ENCODE measurements at regions not wholly inside any gene's neighbourhood (a gene's known extent, or its start where the extent isn't known, plus 50 kb on each side); places are given as distances from the start of the nearest gene placed in this dataset.
"Not testable (repeated sequence)": the region's sequence is repeated elsewhere in the genome, so short reads cannot be mapped to it uniquely, and the experiment has no call there.

DNA sequence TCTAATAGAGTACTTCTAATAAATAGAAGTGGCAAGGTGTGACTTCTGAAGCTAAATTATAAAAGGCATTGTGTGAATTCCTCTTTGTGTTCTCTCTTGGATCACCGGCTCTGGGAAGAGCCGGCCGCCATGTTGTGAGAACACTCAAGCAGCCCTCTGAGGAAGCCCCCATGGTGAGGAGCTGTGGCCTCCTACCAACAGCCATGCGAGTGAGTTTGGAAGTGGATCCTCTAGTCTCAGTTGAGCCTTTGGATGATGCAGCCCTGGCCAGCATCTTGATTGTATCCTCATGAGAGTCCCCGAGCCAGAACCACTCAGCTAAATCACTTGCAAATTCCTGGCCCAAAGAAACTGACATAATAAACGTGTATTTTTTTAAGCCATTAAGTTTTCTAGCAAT, 94.5 kb upstream of the CARD11 start:
- DNase-seq (ENCODE audit: low spot score) = no peak

DNA sequence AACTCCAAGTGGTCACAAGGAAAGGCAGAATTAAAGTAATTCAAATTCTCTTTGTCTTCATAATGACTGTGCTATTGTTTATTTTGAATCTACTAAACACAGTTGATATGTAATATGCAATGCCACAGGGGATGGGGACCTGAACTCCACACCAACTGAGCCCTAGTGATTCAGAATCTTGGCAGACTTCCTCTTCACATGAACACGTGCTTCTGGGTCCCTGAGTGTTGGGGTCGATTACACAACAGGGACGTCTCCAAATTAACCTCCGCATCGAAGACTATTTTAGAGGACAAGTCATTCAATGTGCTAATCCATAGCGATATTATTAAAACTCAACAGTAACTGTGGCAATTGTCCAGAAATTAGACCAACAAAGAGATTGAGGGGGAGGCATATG, 95.3 kb upstream of the CARD11 start:
- no peak for DNase-seq (ENCODE audit: low spot score)

DNA sequence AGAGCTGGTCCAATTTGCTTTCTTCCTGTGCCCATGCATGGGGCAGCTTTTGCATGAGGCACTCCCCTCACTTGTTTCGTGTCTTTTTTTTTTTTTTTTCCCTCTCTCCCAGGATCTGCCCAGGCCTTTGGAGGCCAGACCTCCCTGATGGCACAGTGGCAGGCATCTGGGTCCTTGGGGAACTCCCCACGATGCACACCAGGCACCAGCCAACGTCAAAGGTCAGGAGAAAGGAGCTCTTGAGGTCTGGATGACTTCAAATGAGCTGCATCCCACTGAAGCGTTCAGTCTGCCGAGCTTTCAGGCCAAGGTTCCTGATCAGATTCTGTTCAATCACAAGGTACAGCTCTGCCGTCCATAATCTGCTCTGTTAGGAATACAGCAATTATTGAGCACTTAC, 97.2 kb upstream of the CARD11 start:
- DNase-seq (ENCODE audit: low spot score) = no peak

DNA sequence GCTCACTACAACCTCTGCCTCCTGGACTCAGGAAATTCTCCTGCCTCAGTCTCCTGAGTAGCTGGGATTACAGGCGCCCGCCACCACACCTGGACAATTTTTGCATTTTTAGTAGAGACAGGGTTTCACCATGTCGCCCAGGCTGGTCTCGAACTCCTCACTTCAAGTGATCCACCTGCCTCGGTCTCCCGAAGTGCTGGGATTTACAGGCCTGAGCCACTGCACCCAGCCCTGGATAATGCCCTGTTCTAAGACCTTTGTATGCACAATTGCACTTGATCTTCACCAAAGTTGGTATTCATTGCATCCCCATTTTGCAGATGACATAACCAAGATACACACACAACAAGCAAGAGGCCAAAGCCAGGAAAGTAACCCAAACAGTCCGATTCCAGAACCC, 97.7 kb upstream of the CARD11 start:
- DNase-seq (ENCODE audit: low spot score) = no peak

DNA sequence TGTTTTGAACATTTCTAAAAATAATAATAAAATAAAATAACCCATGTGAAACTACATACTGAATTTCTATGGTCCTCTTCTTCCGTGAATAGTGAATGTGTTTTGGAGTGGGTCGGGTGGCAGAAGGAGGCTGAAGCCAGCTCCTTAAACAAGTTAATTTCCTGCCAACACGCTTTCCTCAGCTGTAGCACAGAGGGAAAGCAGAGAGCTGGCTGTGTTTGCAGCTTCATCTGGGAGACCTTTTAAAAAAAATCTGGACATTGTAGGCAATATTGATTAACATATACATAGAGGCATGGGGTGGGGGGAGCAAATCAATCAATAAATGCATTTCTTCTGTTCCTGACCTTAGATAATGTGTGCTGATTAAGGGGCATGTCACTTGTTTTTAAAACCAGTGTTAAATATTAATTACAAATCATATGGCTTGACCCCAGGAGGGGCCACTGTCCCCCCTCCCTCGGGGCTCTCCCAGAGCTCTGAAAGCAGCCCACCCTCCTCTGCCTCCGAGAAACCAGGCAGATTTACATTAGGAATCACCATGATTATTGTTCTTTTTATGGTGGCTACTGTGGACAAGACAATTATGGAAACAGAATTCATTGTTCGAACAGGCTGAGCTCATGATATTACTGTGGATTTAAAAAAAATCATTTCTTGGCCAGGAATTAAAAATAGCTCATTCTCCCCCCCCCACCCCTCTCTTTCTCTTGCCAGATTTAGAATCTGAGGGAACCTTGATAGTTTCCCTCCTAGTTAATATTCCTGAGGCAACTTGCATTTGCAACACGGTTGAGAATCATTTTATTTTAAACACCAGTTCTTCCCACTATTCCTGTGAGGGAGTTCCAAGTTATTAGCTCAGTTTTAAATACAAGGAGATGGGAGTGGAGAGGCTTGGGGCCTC, 100.5 kb upstream of the CARD11 start:
- no peak for DNase-seq (ENCODE audit: low spot score)

DNA sequence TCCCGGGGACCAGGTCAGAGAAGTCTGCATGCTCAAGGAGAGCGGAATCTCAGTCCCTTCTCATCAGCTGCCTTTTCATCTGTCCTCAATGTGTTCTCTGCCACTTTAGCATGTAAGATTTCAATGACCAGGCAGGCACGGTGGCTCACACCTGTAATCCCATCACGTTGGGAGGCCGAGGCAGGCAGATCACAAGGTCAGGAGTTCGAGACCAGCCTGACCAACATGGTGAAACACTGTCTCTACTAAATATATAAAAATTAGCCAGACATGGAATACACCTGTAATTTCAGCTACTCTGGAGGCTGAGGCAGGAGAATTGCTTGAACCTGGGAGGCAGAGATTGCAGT, 101.1 kb upstream of the CARD11 start:
- not testable (repeated sequence) for DNase-seq (ENCODE audit: low spot score)

DNA sequence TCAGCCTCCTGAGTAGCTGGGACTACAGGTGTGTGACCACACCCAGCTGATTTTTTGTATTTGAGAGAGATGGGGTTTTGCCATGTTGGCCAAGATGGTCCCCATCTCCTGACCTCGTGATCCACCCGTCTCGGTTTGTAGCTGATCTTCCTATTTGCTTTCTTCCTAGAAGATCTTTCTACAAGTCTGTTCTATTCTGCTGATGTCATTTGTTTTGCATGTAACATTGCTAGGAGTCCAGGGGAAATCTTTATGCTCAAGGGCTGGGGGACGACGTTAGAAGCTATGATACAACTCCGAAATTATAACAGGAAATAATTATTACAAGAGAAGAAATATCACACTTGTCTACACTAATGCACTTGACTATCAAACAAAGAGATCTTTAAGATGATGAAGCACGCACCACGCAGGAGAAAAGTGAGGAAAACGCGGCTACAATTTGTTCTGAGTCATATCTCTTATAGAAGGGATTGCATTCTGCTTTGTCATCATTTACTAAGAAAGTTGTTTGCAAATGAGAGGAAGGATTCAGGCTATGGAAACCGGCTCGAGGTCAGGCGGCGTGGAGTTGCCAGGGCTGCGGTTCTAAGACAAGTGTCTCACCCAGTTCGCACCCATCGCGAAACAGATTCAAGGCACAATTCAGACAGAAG, 103.0 kb upstream of the CARD11 start:
- DNase-seq (ENCODE audit: low spot score) = no peak

DNA sequence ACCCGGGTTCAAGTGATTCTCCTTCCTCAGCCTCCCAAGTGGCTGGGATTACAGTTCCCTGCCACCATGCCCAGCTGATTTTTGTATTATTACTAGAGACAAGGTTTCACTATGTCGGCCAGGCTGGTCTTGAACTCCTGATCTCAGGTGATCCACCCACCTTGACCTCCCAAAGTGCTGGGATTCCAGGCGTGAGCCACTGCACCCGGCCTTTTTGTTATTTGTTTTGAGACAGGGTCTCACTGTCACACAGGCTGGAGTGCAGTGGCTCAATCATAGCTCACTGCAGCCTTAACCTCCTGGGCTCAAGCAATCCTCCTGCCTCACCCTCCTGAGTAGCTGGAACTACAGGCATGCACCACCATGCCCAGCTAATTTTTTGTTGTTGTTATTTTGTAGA, 104.8 kb upstream of the CARD11 start:
- DNase-seq (ENCODE audit: low spot score) = not testable (repeated sequence)

DNA sequence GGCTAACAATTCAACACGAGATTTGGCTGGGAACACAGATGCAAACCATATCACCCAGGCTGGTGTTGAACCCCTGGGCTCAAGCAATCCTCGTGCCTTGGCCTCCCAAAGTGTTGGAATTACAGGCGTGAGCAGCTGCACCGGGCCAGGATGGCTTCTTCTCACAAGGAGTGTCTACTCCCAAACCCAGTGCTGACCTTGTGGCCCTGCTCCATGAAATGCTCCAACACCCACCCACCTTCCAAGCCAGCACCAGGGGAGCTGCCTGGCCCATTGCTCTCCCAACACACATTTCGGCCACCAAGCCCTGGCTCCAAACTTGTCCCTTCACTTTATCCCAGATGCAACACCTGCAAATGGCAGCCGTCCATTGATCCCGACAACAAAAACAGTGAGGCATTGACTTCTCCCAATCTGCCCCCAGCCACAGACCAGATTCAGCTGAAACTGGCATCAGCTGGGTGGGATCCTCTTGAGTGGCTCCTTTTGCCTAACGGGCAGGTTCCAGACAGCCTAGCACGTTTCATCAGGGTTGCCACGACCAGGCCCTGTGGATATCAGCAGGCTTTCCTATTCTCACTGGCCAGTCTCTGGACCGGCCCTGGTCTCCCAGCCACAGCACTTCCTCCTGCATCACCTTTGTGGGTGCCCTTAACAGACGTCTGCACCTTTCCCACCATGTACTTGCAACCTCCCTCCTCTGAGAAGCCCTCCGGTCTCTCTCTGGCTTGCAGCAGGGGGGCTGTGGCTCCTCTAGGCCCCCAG, 105.7 kb upstream of the CARD11 start:
- no peak for DNase-seq (ENCODE audit: low spot score)

DNA sequence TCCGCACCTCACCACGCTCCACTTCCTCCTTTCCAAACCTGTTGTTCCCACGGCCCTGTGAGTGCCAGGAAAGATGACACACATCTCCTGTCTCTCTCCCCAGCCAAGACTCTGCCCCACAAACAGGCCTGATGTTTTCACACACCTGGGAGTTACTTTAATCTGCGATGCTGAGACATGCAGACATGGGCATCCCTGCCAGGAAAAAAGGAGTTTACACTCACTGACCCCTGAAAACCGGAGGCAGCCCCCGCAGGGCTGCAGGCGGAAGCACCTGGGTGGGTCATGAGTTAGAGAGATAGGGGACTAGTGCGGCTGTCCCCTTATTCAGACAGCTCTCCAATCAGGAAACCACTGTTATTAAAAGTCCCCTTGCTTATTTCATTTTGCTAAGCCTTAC, 106.4 kb upstream of the CARD11 start:
- no peak for DNase-seq (ENCODE audit: low spot score)

DNA sequence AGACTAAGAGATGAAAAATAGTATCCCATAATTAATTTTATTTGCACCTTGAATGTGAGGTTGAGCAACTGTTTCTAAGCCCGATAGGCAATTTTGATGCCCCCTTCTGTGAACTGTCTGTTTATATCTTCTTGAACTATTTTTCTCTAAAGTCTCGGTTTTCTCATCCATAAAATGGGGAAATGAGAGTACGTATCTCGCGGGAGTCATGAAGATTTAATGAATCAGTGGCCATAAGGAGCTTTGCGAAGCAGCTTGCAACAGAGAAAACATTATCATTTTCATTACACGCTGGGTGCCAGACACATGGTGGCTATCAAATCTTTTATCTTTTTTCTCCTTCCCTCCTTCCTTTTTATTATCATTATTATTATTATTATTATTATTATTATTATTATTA, 108.1 kb upstream of the CARD11 start:
- DNase-seq (ENCODE audit: low spot score) = no peak

DNA sequence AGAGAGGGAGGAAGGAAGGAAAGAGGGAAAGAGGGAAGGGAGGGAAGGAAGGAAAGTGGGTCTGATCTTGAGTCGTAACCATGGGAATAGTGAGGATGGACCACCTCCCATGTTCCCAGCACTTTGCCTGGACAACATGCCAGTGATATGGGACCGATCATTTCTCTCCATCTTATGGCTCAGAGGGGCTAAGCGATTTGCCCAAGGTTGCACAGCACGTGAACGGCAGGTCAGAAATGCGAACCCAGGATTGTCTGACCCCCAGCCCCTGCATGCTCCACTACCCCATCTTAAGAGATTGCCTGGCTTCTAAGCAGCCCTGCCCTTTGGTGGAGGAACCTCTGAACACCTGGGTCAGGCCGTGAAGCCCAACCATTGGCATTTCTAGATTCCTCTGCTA, 109.0 kb upstream of the CARD11 start:
- DNase-seq (ENCODE audit: low spot score) = no peak

DNA sequence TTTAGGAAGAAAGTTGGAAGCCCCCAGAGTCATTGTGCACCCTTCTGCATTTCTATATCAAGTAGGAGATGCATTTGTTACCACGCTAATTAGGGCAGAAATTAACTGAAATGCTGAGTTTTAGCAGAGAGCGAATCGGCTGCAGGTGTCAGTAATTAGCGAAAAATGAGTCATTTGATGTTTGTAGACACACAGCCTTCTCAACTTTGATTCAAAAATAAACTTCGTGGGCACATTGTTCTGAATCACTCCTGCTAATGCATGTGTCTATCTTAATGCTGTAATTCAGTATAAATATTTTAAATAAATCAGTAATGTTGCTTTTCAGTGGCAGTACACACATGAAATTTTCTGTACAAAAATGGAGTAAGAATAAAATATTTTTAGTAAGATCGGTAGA, 109.5 kb upstream of the CARD11 start:
- DNase-seq (ENCODE audit: low spot score) = no peak

DNA sequence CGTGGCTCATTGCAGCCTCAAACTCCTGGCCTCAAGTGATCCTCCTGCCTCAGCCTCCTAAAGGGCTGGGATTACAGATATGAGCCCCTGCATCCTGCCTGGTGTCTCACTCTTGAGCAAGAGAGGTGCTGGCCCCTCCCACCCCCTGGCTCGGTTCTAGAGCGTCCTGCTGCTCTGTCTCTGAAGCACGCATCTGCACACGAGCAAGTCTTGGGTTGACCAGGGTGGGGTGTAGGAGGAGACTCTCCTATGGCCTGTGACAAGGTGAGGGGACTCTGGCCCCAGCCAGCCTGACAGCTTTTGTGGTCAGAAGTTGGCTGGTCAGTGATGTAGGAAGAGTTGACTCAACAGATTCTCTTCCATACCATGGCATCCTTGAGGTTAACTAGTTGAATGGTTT, 110.7 kb upstream of the CARD11 start:
- no peak for DNase-seq (ENCODE audit: low spot score)

DNA sequence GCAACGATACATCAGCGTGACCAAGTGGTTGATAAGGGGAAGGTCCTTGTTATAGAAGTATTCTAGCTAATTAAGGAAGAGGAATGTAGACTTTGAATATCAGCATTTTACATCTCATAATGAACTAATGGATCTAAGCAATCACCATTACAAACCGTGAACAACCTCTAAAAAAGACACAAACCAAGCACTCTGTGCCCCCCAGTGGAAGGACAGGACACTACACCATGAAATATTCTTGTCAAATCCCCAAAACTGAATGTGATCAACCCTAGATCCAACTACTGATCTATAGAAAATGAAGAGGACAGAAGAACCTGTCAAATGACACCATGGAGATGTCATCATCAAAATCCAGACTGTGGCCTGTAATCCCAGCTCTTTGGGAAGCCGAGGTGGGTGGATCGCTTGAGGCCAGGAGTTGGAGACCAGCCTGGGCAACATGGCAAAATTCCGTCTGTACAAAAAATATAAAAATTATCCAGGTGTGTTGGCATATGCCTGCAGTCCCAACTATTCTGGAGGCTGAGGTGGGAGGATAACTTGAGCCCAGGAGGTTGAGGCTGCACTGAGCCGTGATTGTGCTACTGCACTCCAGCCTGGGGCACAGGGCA, 111.3 kb upstream of the CARD11 start:
- DNase-seq (ENCODE audit: low spot score) = no peak

DNA sequence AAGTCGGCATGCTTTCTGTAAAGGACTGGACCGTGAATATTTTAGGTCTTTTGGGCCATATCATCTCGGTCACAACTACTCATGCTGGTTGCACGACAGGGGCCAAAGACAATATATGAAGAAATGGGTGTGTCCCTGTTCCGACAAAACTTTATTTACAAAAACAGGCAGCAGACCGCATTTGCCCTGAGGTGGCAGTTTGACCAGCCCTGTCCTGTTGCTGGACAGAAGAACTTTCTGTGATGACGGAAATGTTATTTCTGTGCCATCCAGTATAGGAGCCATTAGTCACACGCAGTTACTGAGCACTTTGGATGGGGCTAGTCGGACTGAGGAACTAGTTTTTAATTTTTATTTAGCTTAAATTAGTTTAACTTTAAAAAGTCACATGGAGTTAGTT, 112.8 kb upstream of the CARD11 start:
- DNase-seq (ENCODE audit: low spot score) = no peak

DNA sequence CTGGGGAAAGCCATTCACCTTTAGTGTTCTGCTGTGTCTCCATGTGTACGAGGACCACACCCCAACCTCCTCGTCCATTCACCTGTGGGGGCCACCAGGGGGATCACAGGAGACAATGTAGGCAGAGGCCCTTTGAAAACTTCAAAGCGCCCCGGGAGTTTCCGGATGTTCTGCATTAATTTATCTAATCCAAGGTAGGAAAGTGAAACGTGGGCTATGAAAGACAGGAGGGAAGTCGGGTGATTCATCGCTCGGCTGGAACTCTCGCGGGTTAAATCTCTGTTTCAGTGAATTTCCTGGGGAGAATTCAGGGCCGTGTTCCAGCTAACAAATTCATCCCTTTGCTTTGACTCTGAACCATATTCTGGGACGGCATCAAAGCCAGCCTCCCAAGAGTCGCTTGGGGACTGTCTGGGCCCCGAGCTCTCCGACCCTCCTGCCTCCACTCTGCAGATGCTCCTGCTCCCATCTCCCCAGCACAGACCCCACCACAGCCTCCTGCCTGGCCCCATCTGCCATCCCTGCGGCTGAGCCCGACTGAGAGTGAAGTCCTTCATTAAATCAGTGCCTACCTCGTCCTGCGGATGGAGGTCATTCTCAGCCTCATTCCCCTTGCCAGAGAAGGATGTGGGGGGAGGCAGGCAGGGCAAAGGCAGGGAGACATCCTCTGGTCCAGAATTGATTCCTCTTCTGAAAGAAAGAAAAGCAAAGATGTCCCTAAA, 114.1 kb upstream of the CARD11 start:
- no peak for DNase-seq (ENCODE audit: low spot score)

DNA sequence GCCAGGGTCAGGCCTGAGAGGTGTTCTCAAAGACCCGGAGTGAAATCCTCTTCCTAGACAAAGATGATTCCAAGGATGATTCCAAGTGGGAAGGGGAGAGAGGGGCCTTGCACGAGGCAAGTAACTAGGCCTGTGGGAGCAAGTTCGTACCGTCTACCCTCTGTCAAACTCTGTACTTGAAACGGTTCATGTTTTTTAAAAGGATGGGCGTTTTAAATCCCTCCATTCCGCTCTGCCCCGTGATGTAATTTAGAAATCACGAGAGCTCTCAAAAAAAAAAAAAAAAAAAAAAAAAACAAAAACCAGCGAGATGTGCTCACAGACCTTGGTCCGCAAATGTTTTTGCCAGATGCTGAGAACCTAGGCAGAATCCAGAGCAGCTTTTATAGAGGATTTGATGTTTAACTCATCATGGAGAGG, 114.7 kb upstream of the CARD11 start:
- no peak for DNase-seq (ENCODE audit: low spot score)

DNA sequence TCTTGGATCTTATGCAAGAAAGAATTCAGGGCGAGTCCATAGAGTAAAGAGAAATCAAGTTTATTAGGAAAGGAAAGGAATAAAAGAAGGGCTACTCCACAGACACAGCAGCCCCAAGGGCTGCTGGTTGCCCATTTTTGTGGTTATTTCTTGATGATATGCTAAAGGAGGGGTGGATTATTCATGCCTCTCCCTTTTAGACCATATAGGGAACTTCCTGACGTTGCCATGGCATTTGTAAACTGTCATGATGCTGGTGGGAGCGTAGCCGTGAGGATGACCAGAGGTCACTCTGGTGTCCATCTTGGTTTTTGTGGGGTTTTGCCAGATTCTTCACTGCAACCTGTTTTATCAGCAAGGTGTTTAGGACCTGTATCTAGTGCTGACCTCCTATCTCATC, 115.4 kb upstream of the CARD11 start:
- DNase-seq (ENCODE audit: low spot score) = no peak

DNA sequence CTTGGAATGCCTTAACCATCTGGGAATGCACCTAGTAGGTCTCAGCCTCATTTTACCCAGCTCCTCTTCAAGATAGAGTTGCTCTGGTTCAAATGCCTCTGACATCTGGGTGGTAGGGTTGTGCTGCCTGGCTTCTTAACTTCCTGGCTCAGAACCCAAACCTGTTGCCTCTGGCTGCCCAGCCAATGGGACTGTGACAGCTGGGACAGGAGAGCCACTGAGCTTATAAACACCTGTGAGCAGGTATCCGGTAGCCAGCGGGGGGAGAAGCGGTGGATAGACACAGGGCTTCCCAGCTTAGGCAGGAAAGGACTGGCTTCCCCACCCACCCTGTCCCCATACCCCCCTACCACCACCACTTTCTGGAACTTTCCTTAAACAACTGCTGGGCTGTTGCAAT, 115.8 kb upstream of the CARD11 start:
- DNase-seq (ENCODE audit: low spot score) = no peak

DNA sequence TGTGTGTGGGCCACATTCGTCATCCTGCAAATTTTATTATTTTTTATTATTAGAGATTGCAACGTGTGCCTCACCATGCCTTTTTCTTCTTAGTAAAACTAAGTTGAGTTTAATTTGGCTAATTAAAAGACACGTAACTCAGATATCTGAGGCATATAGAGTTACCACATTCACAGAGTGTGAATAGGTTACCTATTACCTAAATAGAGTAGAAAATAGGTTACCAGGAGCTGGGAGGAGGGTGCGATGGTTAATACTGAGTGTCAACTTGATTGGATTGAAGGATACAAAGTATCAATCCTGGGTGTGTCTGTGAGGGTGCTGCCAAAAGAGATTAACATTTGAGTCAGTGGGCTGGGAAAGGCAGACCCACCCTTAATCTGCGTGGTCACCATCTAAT, 116.3 kb upstream of the CARD11 start:
- not testable (repeated sequence) for DNase-seq (ENCODE audit: low spot score)

DNA sequence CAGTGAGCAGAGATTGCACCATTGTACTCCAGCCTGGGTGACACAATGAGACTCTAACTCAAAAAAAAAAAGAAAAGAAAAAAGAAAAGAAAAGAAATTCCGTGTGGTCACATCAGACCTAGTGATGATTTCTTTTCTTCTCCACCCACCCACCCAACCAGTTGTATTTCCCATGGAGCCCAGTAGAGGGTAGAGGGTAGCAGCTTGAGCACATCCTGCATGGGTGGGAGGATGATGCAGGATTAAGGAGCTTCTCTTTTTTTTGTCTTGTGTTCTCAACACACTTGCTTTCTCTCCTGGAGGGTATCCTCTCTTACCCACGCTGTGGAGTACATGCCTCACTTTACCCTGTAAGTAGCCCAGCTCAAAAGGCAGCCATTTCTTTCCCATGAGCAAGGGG, 118.6 kb upstream of the CARD11 start:
- DNase-seq (ENCODE audit: low spot score) = no peak
